NT2/D1 (cell line): ENCODE measurements at regions not wholly inside any gene's neighbourhood (a gene's known extent, or its start where the extent isn't known, plus 50 kb on each side); places are given as distances from the start of the nearest gene placed in this dataset.
"Not testable (repeated sequence)": the region's sequence is repeated elsewhere in the genome, so short reads cannot be mapped to it uniquely, and the experiment has no call there.

ENCODE experiments used
- DNase-seq: peaks from one replicate; pipeline ENCODE4 v3.0.0-alpha.2; 2011; ENCODE audit warnings: low read depth, low spot score
- H3K27me3 ChIP-seq: 2 replicates; pipeline ENCODE4 v1.6.0; 2011; ENCODE audit warnings: mild to moderate bottlenecking; ENCODE audit not compliant: insufficient read length, insufficient read depth
- H3K36me3 ChIP-seq: 2 replicates; pipeline ENCODE4 v1.6.1; 2011; ENCODE audit warnings: mild to moderate bottlenecking, low read length, mixed read lengths; ENCODE audit not compliant: insufficient read depth, insufficient read length
- H3K4me1 ChIP-seq: 2 replicates; pipeline ENCODE4 v1.5.1; 2011; ENCODE audit not compliant: insufficient read depth, insufficient read length
- H3K4me3 ChIP-seq: 2 replicates; pipeline ENCODE4 v1.5.1; 2011; ENCODE audit warnings: low read depth; ENCODE audit not compliant: insufficient read length
- H3K9ac ChIP-seq: 2 replicates; pipeline ENCODE4 v1.6.0; 2011; ENCODE audit warnings: low read depth; ENCODE audit not compliant: insufficient read length
- H3K9me3 ChIP-seq: 2 replicates; pipeline ENCODE4 v1.5.1; 2011; ENCODE audit warnings: mild to moderate bottlenecking, low read length; ENCODE audit not compliant: insufficient read depth
- SUZ12 ChIP-seq: IDR thresholded peaks from 2 replicates; pipeline ENCODE4 v1.6.1; 2011; ENCODE audit not compliant: insufficient read length, insufficient read depth; ENCODE audit errors: extremely low read depth
- YY1 ChIP-seq: IDR thresholded peaks from 2 replicates; pipeline ENCODE4 v1.6.1; 2011; ENCODE audit not compliant: insufficient read length, insufficient read depth
- ZNF274 ChIP-seq: IDR thresholded peaks from 2 replicates; pipeline ENCODE4 v1.6.1; 2011; ENCODE audit warnings: mild to moderate bottlenecking, low read depth, low read length

DNA sequence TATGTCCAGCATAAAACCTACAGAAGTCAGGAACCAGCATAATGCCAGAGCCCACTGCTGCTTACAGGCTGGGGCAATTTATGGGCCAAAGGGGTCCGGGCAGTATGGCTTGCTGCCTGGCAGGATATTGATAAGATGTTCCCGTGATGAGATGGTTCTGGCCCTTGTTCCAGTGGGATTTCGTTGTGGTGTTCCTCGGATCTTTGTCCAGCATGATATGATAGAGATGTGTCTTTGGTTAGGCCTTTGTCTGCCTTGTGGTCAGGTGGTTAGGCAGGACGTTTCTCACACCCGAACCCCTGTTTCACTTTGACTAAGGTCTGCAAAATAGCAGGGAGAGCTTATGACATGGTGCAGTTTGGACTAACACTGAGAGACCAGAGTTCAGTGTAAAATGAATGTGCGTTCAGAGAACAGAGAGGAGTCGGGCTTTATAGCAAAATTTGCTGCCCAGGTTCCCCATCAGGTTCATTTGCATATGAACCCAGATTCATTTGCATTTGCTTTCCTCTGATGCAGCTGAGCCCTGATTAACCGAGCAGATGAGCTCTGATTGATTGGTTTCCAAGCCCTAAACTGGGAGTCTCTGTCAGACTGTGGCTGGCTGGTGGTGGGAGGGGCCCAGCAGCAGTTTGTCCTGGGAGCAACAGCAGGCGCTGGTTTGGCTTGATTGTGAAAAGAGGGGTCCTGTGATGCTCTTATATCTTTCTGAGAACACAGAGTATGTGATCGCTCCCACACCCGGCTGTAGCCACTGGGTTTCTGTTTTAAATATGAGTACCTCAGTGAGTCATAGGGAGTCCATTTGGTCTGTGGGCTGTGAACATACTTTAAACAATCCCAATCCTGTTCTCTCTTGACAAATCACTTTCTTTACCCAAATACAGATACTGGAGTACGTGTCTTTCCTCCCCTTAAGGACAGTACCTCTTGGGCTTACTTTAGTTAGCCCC is 156.3 kb upstream of the PZP start:
- no peaks in the 10 kb centered on the region for H3K27me3 ChIP-seq
- TF ChIP-seq ZNF274 = no peak
- no peak for TF ChIP-seq SUZ12
- no peak for TF ChIP-seq YY1
- H3K36me3 ChIP-seq = no peaks in the 10 kb centered on the region

DNA sequence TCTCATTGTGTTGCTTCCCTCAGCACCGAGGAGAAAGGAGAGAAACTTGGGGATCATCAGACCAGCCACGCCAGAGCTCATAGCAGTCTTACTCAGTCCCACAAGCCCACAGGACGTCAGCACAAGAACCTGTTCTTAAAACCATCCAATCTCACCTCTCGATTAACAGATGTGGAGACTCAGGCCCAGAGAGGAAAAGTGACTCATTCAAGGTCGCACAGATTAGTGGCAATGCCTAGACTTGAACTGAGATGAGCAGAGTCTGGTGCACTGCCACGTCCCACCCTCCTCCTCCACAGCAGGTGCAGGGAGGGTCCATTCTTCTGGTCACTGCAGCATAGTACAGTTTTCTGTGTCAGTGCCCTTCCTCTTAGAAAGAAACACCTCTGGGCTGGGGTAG is 154.9 kb upstream of the PZP start:
- no peaks in the 10 kb centered on the region for H3K9me3 ChIP-seq
- TF ChIP-seq SUZ12 (no peak), YY1 (no peak), ZNF274 (no peak)
- no peaks in the 10 kb centered on the region for H3K36me3 ChIP-seq
- no peak overlapping the region for H3K9ac ChIP-seq
- DNase-seq = no peak
- H3K27me3 ChIP-seq = no peaks in the 10 kb centered on the region
- no peak overlapping the region for H3K4me3 ChIP-seq
- H3K4me1 ChIP-seq = peaks cover 7% of the 10 kb centered on the region

More for the DNA sequence above, 156.3 kb upstream of the PZP start:
- Histone ChIP-seq H3K9ac (peak overlapping the region; percentile 37), H3K4me3 (no peak overlapping the region), H3K4me1 (peaks cover 7% of the 10 kb centered on the region), H3K9me3 (no peaks in the 10 kb centered on the region)
- DNase-seq = peak; percentile 93

DNA sequence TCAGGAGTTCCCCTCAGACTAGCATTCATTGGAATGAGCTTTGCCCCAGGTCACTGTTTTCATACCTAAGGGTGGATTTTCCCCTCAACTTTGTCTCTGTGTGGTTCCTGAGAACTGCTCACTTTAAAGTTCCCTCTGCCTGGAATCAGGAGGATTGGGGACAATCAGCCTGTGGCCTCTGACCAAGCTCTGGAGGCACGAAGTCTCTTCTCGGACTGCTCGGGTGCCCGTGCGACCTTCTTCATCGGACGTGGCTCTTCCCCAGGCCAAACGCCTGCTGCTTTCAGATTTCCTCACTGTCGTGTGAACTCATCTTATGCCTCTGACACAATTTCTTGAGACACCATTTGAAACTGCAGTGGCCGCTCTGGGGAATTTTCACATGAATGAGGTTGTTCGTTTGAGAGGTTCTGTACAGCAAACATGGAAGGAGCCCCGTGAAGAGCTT is 153.7 kb upstream of the PZP start:
- Histone ChIP-seq H3K27me3 (no peaks in the 10 kb centered on the region), H3K36me3 (no peaks in the 10 kb centered on the region), H3K4me3 (no peak overlapping the region), H3K4me1 (peaks cover 7% of the 10 kb centered on the region), H3K9me3 (no peaks in the 10 kb centered on the region), H3K9ac (no peak overlapping the region)
- no peak for DNase-seq
- TF ChIP-seq YY1 (no peak), ZNF274 (no peak), SUZ12 (no peak)

DNA sequence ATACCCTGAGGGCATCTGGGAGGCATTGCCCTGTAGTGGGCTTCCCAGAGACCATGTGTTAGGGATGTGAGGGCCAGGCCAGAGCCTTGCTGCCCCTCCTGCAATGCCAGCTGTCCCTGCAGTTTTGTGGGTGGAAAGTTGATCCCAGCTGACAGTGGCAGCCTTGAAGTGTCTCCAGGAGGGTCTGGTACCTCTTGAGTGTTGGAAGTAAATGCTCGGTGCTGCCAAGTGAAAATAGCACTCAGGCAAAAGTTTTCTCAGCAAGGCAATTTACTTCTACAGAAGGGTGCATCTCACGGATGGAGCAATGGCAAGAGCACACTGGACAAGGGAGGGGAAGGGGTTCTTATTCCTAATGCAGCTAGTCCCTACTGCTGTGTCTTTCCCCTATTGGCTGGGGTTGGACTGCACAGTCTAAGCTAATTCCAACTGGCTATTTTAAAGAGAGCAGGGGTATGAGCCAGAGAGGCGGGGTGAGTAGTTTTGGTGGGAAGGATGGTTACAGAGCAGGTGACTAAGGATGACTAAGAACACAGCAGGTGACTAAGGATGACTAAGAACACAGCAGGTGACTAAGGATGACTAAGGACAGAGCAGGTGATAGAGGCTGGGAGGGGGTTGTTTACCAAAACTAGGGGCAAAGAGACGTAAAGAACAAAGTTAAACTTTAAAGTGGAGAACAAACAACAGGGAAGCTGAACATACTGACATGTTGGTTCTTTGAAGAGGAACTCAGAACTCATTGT is 146.0 kb upstream of the PZP start:
- H3K9me3 ChIP-seq = peaks cover 34% of the 10 kb centered on the region
- DNase-seq = not testable (repeated sequence)

DNA sequence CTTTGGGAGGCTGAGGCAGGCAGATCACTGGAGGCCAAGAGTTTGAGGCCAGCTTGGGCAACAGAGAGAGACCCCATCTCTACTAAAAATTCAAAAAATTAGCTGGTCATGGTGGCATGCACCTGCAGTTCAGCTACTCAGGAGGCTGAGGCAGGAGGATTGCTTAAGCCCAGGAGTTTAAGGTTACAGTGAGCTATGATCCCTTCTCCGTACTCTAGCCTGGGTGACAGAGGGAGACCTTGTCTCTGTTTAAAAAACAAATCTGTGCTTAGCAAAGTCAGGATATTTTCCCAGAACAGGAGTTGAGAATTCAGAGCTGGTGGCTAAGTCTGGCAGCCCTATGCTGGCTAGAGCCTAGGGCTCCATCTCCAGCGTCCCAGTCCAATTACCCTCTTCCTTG is 142.9 kb upstream of the PZP start:
- Histone ChIP-seq H3K36me3 (peaks cover 3% of the 10 kb centered on the region), H3K9ac (no peak overlapping the region), H3K27me3 (no peaks in the 10 kb centered on the region), H3K4me1 (no peaks in the 10 kb centered on the region), H3K9me3 (peaks cover 37% of the 10 kb centered on the region), H3K4me3 (no peak overlapping the region)
- no peak for DNase-seq
- TF ChIP-seq SUZ12 = no peak
- no peak for TF ChIP-seq ZNF274
- no peak for TF ChIP-seq YY1

More for the DNA sequence above, 146.0 kb upstream of the PZP start:
- not testable (repeated sequence) for H3K36me3 ChIP-seq, H3K9ac ChIP-seq, H3K4me1 ChIP-seq, H3K4me3 ChIP-seq, H3K27me3 ChIP-seq

DNA sequence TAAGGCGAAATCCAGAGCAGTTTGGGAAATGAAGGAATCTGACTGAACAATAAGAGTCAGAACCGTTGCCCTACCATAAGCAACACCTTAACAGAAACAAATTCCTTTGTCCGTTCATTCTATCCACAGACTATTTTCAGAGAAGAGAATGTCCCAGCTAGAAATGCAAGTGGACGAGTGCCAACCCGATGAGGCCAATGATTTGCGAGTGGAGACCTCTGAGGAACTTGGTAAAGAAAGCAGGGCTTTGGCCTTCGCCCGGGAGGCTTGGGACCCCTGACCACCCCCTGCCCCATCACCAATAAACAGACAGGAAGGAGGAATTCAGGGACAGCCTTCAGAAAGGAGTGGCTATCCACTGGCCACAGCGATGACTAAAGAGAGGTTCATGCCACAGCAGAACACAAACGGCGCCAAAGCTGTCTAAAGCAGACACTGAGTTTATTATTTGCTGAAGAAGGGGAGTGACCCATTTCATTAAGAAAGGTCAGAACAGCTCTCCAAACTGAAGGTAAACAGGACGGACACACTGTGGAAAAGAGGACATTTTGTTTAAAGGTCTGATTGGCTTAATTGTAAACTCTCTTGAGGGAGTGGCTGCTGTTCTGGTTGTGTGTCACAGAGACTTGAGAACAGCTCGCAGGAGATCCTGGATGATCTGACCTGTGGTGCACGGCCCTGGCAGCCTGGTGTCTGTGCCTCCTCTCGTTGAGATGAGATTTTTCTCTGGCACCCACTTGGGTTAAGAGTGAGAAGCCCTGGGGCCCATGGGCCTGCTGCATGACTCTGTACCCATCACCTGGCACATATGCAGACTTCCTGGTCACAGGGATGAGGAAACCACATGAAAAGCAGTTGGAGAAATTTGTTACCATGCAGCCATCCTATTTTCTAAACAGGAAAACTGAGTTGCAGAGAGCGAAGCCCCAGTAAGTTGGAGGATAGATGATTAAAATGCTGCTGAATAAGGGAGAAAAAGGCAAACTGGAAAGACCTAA is 142.0 kb upstream of the PZP start:
- H3K4me3 ChIP-seq = no peak overlapping the region
- H3K27me3 ChIP-seq = no peaks in the 10 kb centered on the region
- H3K36me3 ChIP-seq = peaks cover 3% of the 10 kb centered on the region
- H3K9ac ChIP-seq = no peak overlapping the region
- H3K4me1 ChIP-seq = no peaks in the 10 kb centered on the region
- TF ChIP-seq ZNF274 (no peak), SUZ12 (no peak), YY1 (no peak)
- peaks cover 36% of the 10 kb centered on the region for H3K9me3 ChIP-seq
- no peak for DNase-seq
